ENCODE measurements at regions not wholly inside any gene's neighbourhood (a gene's known extent, or its start where the extent isn't known, plus 50 kb on each side); places are given as distances from the start of the nearest gene placed in this dataset.

DNA sequence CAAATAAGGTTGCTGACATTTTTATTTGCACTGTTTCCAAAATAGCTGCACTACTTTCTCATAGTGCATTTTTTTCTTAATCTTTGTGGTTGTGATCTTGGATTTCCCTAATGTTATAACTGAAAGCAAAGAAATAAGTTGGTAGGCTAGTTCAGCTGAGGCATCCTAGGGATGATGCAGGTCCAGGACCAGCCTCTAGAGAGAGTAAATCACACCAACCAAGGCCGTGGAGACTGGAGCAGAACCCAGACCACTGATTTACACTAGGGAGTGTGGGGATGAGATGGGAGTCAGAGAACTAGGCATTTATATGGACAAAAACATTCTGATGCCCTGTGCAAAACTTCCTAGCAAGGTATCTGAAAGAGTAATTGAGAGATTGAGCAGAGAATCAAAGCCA, 104.5 kb downstream of the URB2 start:
- TF ChIP-seq FOXM1 (IDR thresholded peaks at IDR 0.05; ENCODE audit: borderline replicate concordance, low read depth) (no peak), EP300 (IDR thresholded peaks at IDR 0.05; ENCODE audit: borderline replicate concordance) (no peak), YY1 (IDR thresholded peaks at IDR 0.05; ENCODE audit: low read depth) (no peak), RAD21 (IDR thresholded peaks at IDR 0.05; ENCODE audit: low read depth) (no peak), EGR1 (IDR thresholded peaks at IDR 0.05) (no peak), NFIC (IDR thresholded peaks at IDR 0.05) (no peak)
- TF ChIP-seq, protein P1, sequence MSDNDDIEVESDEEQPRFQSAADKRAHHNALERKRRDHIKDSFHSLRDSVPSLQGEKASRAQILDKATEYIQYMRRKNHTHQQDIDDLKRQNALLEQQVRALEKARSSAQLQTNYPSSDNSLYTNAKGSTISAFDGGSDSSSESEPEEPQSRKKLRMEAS (IDR thresholded peaks at IDR 0.05): no peak
